GM13976 (cell line): ENCODE measurements at regions not wholly inside any gene's neighbourhood (a gene's known extent, or its start where the extent isn't known, plus 50 kb on each side); places are given as distances from the start of the nearest gene placed in this dataset.
"Not testable (repeated sequence)": the region's sequence is repeated elsewhere in the genome, so short reads cannot be mapped to it uniquely, and the experiment has no call there.

Experiments used
- DNase-seq: peaks from one replicate; pipeline ENCODE4 v3.0.0; 2012; ENCODE audit warnings: low spot score
- in situ Hi-C: fragments of 300-500 bp; cut with MboI; formaldehyde crosslinking; loops from one replicate; pipeline ENCODE4 v1.12.0; 2022; ENCODE audit warnings: low sequenced_read_pairs, mixed read lengths, inconsistent platforms; ENCODE audit not compliant: unreplicated experiment
- TF ChIP-seq, protein P1 (sequence below): IDR thresholded peaks from 2 replicates; pipeline ENCODE4 v1.5.1; 2012; ENCODE audit warnings: borderline replicate concordance, mild to moderate bottlenecking; ENCODE audit not compliant: insufficient read depth; ENCODE audit errors: extremely low read depth, missing control alignments, control extremely low read depth

- in situ Hi-C loops: no loop called here
- TF ChIP-seq, protein P1, sequence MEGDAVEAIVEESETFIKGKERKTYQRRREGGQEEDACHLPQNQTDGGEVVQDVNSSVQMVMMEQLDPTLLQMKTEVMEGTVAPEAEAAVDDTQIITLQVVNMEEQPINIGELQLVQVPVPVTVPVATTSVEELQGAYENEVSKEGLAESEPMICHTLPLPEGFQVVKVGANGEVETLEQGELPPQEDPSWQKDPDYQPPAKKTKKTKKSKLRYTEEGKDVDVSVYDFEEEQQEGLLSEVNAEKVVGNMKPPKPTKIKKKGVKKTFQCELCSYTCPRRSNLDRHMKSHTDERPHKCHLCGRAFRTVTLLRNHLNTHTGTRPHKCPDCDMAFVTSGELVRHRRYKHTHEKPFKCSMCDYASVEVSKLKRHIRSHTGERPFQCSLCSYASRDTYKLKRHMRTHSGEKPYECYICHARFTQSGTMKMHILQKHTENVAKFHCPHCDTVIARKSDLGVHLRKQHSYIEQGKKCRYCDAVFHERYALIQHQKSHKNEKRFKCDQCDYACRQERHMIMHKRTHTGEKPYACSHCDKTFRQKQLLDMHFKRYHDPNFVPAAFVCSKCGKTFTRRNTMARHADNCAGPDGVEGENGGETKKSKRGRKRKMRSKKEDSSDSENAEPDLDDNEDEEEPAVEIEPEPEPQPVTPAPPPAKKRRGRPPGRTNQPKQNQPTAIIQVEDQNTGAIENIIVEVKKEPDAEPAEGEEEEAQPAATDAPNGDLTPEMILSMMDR: no peak
- no peak for DNase-seq
Observed at GRCh38 chr6:121682666-121683065, 247.2 kb downstream of the GJA1 start.

- DNase-seq, in situ Hi-C loops: not testable (repeated sequence)
Observed at GRCh38 chr6:121685806-121686205, 250.4 kb downstream of the GJA1 start.

DNA sequence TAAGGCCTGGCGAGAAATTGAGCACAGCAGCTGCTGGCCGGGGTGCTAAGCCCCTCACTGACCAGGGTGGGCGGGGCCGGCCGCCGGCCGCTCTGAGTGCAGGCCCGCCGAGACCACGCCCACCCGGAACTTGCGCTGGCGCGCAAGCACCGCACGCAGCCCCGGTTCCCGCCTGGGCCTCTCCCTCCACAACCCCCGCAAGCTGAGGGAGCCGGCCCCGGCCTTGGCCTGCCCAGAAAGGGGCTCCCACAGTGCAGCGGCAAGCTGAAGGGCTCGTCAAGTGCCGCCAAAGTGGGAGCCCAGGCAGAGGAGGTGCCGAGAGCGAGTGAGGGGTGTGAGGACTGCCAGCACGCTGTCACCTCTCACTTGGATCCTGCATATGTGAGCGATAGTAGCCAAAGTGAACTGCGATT, 251.2 kb downstream of the GJA1 start:
- DNase-seq: no peak
- TF ChIP-seq, protein P1: no peak
- in situ Hi-C loops: no loop called here

DNA sequence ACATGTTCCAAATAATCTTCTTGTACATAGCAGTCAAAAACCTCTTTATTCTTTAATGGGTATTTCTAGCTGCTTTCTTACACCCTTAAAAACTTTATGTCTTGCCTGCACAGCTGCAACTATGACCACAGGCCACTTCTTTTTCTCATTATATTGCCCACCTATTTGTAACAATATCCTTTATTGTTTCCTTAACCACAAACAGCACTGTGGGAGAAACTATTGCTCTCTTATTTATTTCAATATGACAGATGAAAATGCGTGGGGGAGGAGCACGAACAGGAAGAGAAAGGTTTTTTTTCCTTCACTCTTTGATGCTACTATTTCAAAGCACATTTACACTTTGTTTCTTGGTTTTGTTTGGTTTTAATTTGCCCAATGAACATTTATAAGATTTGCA, 253.5 kb downstream of the GJA1 start:
- in situ Hi-C loops: no loop called here
- TF ChIP-seq, protein P1: no peak
- no peak for DNase-seq

DNA sequence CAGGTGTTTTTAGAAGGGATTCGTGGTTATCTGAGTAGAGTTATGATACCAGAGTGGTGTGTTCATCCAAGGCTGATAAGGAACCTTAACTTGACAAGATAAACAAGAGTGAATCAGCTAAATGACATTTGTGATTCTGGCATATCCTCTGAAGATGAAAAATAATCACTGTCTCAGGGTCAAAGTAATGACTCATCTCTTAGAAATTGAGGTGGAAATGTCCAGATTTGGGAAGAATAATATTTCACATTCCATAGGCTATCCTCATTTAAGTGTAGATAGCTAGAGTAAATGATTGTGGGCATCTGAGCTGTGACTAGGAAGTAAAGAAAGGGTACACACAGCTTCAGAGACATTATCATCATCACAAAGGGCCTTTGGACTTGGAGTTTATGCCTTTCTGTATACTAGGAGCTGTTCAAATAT, 255.7 kb downstream of the GJA1 start:
- TF ChIP-seq, protein P1: no peak
- no peak for DNase-seq
- in situ Hi-C loops: no loop called here

DNA sequence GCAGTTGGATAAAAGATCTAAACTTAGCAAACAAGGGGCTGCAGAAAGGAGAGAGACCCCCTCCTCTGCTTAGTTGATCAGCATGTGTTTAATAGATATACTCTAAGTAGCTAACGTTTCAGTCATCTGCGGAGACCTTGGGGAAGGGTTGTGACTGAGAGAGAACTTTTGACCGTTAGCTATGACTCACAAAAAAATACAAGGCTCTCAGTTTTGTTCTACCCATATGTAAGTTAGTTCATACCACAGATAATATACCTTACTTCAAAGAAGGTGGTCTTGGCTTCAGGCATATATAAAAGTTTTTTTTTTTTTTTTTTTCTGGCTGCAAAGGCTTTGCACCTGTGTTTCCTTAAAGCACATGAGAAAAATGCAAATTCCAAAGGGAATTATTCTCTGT, 258.9 kb downstream of the GJA1 start:
- in situ Hi-C loops: no loop called here
- TF ChIP-seq, protein P1: no peak
- DNase-seq: no peak

DNA sequence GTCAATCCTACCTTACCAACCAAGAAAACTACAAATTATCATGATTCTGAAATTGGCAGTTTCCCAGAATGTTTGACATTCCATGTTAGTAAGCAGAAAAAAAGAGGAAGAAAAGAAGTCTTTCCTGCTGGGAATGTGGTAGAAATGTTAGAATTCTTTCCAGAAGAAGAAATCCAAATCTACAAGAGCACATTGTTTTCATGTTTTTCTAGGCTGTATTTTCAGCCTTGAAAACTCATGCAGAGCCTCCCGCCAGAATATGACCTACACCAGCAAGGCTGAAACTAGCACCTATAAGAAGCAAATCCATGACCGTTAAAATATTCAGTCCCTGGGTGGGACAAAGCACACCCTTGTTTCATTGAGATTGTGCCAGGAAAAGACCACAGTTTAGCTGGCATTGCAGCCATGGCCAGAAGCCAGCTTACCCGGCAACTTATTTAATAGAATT, 259.4 kb downstream of the GJA1 start:
- TF ChIP-seq, protein P1: no peak
- in situ Hi-C loops: no loop called here
- DNase-seq: no peak
